IMR-90 (cell line): ENCODE measurements at regions not wholly inside any gene's neighbourhood (a gene's known extent, or its start where the extent isn't known, plus 50 kb on each side); places are given as distances from the start of the nearest gene placed in this dataset.

ENCODE experiments used
- ATAC-seq: fragments of 200-7000 bp; cut with Tn5 transposase; 2 replicates; pipeline ENCODE4 v1.9.1; 2020; ENCODE audit warnings: low read depth, mild to moderate bottlenecking, moderate library complexity
- BruUV-seq: library from RNA; stranded (reverse); fragments of 400-500 nt; replicated peaks from 2 replicates; lab custom pipeline; 2021; lab: Mats Ljungman, UMichigan
- CTCF ChIA-PET: fragments of 300-600 bp; formaldehyde crosslinking; extraction: SDS; loops from one replicate; lab custom pipeline; 2021; ENCODE audit warnings: antibody characterized with exemption; lab: Yijun Ruan, JAX
- POLR2A ChIA-PET: fragments of 300-600 bp; sonication (Branson Sonifier 250); formaldehyde crosslinking; loops from one replicate; lab custom pipeline; 2022; ENCODE audit warnings: antibody characterized with exemption; ENCODE audit not compliant: unreplicated experiment; lab: Charles Lee
- DNase-seq: peaks from one replicate; pipeline ENCODE4 v3.0.0; 2013
- H2AFZ ChIP-seq: replicated peaks from 2 replicates; pipeline ENCODE3; 2013; ENCODE audit warnings: low read length, mild to moderate bottlenecking; ENCODE audit not compliant: poor library complexity
- H2AK5ac ChIP-seq: 2 replicates; pipeline ENCODE4 v1.6.1; 2013; ENCODE audit warnings: low read depth, low read length, inconsistent platforms
- H2AK9ac ChIP-seq: replicated peaks from 2 replicates; pipeline ENCODE3; 2013; ENCODE audit warnings: mild to moderate bottlenecking, low read depth, low read length, moderate library complexity; ENCODE audit not compliant: poor library complexity
- H2BK120ac ChIP-seq: 2 replicates; pipeline ENCODE4 v1.6.1; 2013; ENCODE audit warnings: low read depth, low read length, inconsistent platforms
- H2BK15ac ChIP-seq: 3 replicates; pipeline ENCODE4 v1.6.1; 2013; ENCODE audit warnings: low read depth, low read length, inconsistent platforms
- H2BK20ac ChIP-seq: 2 replicates; pipeline ENCODE4 v1.6.1; 2013; ENCODE audit warnings: low read depth, mild to moderate bottlenecking, inconsistent platforms, low read length, moderate library complexity
- H2BK5ac ChIP-seq: 2 replicates; pipeline ENCODE4 v1.6.1; 2013; ENCODE audit warnings: mild to moderate bottlenecking, low read depth, low read length, inconsistent platforms; ENCODE audit not compliant: poor library complexity, severe bottlenecking
- H3K14ac ChIP-seq: replicated peaks from 2 replicates; pipeline ENCODE4 v1.6.1; 2013; ENCODE audit warnings: low read depth, low read length, inconsistent platforms
- H3K18ac ChIP-seq: 2 replicates; pipeline ENCODE4 v1.6.1; 2013; ENCODE audit warnings: low read depth, low read length, control low read depth
- H3K23ac ChIP-seq: 2 replicates; pipeline ENCODE4 v1.6.1; 2013; ENCODE audit warnings: low read depth, low read length, inconsistent platforms
- H3K27ac ChIP-seq: 2 replicates; pipeline ENCODE4 v1.5.1; 2013; ENCODE audit warnings: mild to moderate bottlenecking, control low read depth, low read length; ENCODE audit not compliant: insufficient read depth
- H3K27me3 ChIP-seq: 2 replicates; pipeline ENCODE4 v1.6.1; 2013; ENCODE audit warnings: low read length; ENCODE audit not compliant: control insufficient read depth, insufficient read depth
- H3K36me3 ChIP-seq: 2 replicates; pipeline ENCODE4 v1.6.1; 2013; ENCODE audit warnings: low read length, mixed read lengths; ENCODE audit not compliant: control insufficient read depth, insufficient read depth
- H3K4ac ChIP-seq: 2 replicates; pipeline ENCODE4 v1.6.1; 2013; ENCODE audit warnings: low read depth, low read length, inconsistent platforms
- H3K4me1 ChIP-seq: 2 replicates; pipeline ENCODE4 v1.6.1; 2013; ENCODE audit warnings: low read length, mixed read lengths; ENCODE audit not compliant: control insufficient read depth, insufficient read depth
- H3K4me2 ChIP-seq: 2 replicates; pipeline ENCODE4 v1.6.1; 2013; ENCODE audit warnings: low read depth, mild to moderate bottlenecking, control low read depth, low read length, moderate library complexity
- H3K4me3 ChIP-seq: 2 replicates; pipeline ENCODE4 v1.5.1; 2013; ENCODE audit warnings: low read depth, mild to moderate bottlenecking, control low read depth, low read length, moderate library complexity; ENCODE audit not compliant: insufficient read depth
- H3K56ac ChIP-seq: 2 replicates; pipeline ENCODE4 v1.6.1; 2013; ENCODE audit warnings: low read length, inconsistent platforms; ENCODE audit not compliant: insufficient read depth; ENCODE audit errors: extremely low read depth
- H3K79me1 ChIP-seq, 2 experiments: 2 replicates each; pipeline ENCODE4 v1.6.1; 2013; ENCODE audit warnings: low read length in 2 of 2, inconsistent platforms in 1 of 2, low read depth in 1 of 2
- H3K9ac ChIP-seq: 2 replicates; pipeline ENCODE4 v1.6.1; 2013; ENCODE audit warnings: low read depth, low read length, control low read depth
- H3K9me1 ChIP-seq: 2 replicates; pipeline ENCODE4 v1.6.1; 2013; ENCODE audit warnings: low read length, inconsistent platforms; ENCODE audit not compliant: insufficient read depth
- H3K9me3 ChIP-seq: 2 replicates; pipeline ENCODE4 v1.6.1; 2013; ENCODE audit warnings: low read length; ENCODE audit not compliant: control insufficient read depth, insufficient read depth
- H4K20me1 ChIP-seq: 2 replicates; pipeline ENCODE4 v1.6.1; 2013; ENCODE audit warnings: low read length, inconsistent platforms; ENCODE audit not compliant: insufficient read depth
- H4K5ac ChIP-seq: 2 replicates; pipeline ENCODE4 v1.6.1; 2013; ENCODE audit warnings: mild to moderate bottlenecking, low read depth, low read length, control low read depth
- H4K8ac ChIP-seq, 2 experiments: 2 replicates each; pipeline ENCODE4 v1.6.1; 2013; ENCODE audit warnings: low read depth in 2 of 2, low read length in 2 of 2, control low read depth in 1 of 2, inconsistent platforms in 1 of 2
- H4K91ac ChIP-seq: 2 replicates; pipeline ENCODE4 v1.6.1; 2013; ENCODE audit warnings: low read depth, low read length, inconsistent platforms; ENCODE audit not compliant: insufficient read depth
- BHLHE40 ChIP-seq: fragments of 150-350 bp; IDR thresholded peaks from 2 replicates; pipeline ENCODE4 v1.6.1; 2016; ENCODE audit warnings: mild to moderate bottlenecking, low read depth, low read length
- CEBPB ChIP-seq: IDR thresholded peaks from 2 replicates; pipeline ENCODE4 v1.6.1; 2012; ENCODE audit warnings: low read depth, low read length, improper control_type of control experiment
- CHD1 ChIP-seq: IDR thresholded peaks from 2 replicates; pipeline ENCODE4 v1.6.1; 2012; ENCODE audit warnings: low read depth, low read length, improper control_type of control experiment
- ELK1 ChIP-seq: fragments of 150-350 bp; IDR thresholded peaks from 2 replicates; pipeline ENCODE4 v1.6.1; 2016; ENCODE audit warnings: low read depth, mild to moderate bottlenecking, low read length, moderate library complexity, borderline replicate concordance
- FOS ChIP-seq: fragments of 150-350 bp; IDR thresholded peaks from 2 replicates; pipeline ENCODE4 v1.6.1; 2016; ENCODE audit warnings: low read depth, low read length
- MAFK ChIP-seq: IDR thresholded peaks from 2 replicates; pipeline ENCODE4 v1.6.1; 2012; ENCODE audit warnings: low read depth, low read length, improper control_type of control experiment
- MAZ ChIP-seq: IDR thresholded peaks from 2 replicates; pipeline ENCODE4 v1.6.1; 2012; ENCODE audit warnings: low read depth, mild to moderate bottlenecking, low read length, improper control_type of control experiment, moderate library complexity, borderline replicate concordance
- MXI1 ChIP-seq: IDR thresholded peaks from 2 replicates; pipeline ENCODE4 v1.6.1; 2012; ENCODE audit warnings: low read depth, mild to moderate bottlenecking, low read length, moderate library complexity, borderline replicate concordance
- NFE2L2 ChIP-seq: fragments of 150-350 bp; IDR thresholded peaks from 2 replicates; pipeline ENCODE4 v1.6.1; 2016; ENCODE audit warnings: low read depth, mild to moderate bottlenecking, low read length
- POLR2A ChIP-seq: IDR thresholded peaks from 2 replicates; pipeline ENCODE4 v1.6.1; 2012; ENCODE audit warnings: mild to moderate bottlenecking, low read depth, low read length
- RAD21 ChIP-seq: IDR thresholded peaks from 2 replicates; pipeline ENCODE4 v1.6.1; 2012; ENCODE audit warnings: low read length, improper control_type of control experiment
- RCOR1 ChIP-seq: IDR thresholded peaks from 2 replicates; pipeline ENCODE4 v1.6.1; 2012; ENCODE audit warnings: mild to moderate bottlenecking, low read length, improper control_type of control experiment; ENCODE audit not compliant: insufficient replicate concordance
- RFX5 ChIP-seq: IDR thresholded peaks from 2 replicates; pipeline ENCODE4 v1.8.0; 2012; ENCODE audit warnings: low read depth, mild to moderate bottlenecking, low read length, moderate library complexity
- SMC3 ChIP-seq: fragments of 150-350 bp; IDR thresholded peaks from 2 replicates; pipeline ENCODE4 v1.6.1; 2016; ENCODE audit warnings: low read depth, mild to moderate bottlenecking, antibody characterized with exemption, low read length, moderate library complexity
- WGBS, 2 experiments: methylation state at CpG; one replicate each; pipeline versions ENCODE4 v1.1.5 to v1.1.7; 2013; ENCODE audit warnings: missing lambda C conversion rate in 2 of 2; ENCODE audit not compliant: insufficient read length in 1 of 2; ENCODE audit errors: extremely low coverage in 2 of 2; 5-methylcytosine and 5-hydroxymethylcytosine counted together
- dilution Hi-C: fragments of 300-500 bp; cut with HindIII; formaldehyde crosslinking; loops from one replicate; pipeline ENCODE4 v1.14.3; 2018; ENCODE audit warnings: low sequenced_read_pairs; ENCODE audit not compliant: unreplicated experiment
- in situ Hi-C: fragments of 300-500 bp; cut with MboI; formaldehyde crosslinking; loops from 3 replicates; pipeline ENCODE4 v1.14.3; 2019; ENCODE audit warnings: low sequenced_read_pairs, inconsistent platforms, mixed read lengths
- intact Hi-C: fragments of 100-400 bp; cut with micrococcal nuclease; formaldehyde crosslinking; loops from 2 replicates; pipeline ENCODE4 v1.10.0; 2022
- TF ChIP-seq, protein P1 (sequence below): conservative IDR thresholded peaks from 2 replicates; pipeline ENCODE4 v1.5.1; 2012; ENCODE audit warnings: mild to moderate bottlenecking, low read depth, low read length, improper control_type of control experiment
- TF ChIP-seq, protein P2 (sequence below): fragments of 150-350 bp; IDR thresholded peaks from 2 replicates; pipeline ENCODE4 v1.6.1; 2017; ENCODE audit warnings: mild to moderate bottlenecking, antibody characterized with exemption, low read length, low read depth

- in situ Hi-C loops (no loop called here), intact Hi-C loops (no loop called here), dilution Hi-C loops (no loop called here)
- no peak overlapping the region for H4K5ac ChIP-seq
- no peak overlapping the region for H4K91ac ChIP-seq
- no peak overlapping the region for H3K18ac ChIP-seq
- no peak overlapping the region for H2BK15ac ChIP-seq
- WGBS, 2 experiments, result 45% methylated on average over 7 of the region's 21 CpGs; no CpG with 5 or more reads in 1 of the 2 experiments
- POLR2A ChIA-PET, result no interaction called here
- H3K14ac ChIP-seq, result no peak overlapping the region
- no peak for TF ChIP-seq RAD21
- TF ChIP-seq MAFK, result no peak
- TF ChIP-seq, protein P1, sequence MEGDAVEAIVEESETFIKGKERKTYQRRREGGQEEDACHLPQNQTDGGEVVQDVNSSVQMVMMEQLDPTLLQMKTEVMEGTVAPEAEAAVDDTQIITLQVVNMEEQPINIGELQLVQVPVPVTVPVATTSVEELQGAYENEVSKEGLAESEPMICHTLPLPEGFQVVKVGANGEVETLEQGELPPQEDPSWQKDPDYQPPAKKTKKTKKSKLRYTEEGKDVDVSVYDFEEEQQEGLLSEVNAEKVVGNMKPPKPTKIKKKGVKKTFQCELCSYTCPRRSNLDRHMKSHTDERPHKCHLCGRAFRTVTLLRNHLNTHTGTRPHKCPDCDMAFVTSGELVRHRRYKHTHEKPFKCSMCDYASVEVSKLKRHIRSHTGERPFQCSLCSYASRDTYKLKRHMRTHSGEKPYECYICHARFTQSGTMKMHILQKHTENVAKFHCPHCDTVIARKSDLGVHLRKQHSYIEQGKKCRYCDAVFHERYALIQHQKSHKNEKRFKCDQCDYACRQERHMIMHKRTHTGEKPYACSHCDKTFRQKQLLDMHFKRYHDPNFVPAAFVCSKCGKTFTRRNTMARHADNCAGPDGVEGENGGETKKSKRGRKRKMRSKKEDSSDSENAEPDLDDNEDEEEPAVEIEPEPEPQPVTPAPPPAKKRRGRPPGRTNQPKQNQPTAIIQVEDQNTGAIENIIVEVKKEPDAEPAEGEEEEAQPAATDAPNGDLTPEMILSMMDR, result no peak
- TF ChIP-seq MAZ, result no peak
- no peak for TF ChIP-seq FOS
- TF ChIP-seq NFE2L2, result no peak
- no peak for TF ChIP-seq RFX5
- no peak for TF ChIP-seq RCOR1
- no peak for TF ChIP-seq CHD1
- TF ChIP-seq MXI1, result no peak
- TF ChIP-seq CEBPB, result no peak
- no peak for TF ChIP-seq BHLHE40
- no peak for TF ChIP-seq POLR2A
- TF ChIP-seq, protein P2, sequence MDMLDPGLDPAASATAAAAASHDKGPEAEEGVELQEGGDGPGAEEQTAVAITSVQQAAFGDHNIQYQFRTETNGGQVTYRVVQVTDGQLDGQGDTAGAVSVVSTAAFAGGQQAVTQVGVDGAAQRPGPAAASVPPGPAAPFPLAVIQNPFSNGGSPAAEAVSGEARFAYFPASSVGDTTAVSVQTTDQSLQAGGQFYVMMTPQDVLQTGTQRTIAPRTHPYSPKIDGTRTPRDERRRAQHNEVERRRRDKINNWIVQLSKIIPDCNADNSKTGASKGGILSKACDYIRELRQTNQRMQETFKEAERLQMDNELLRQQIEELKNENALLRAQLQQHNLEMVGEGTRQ, result no peak
- TF ChIP-seq ELK1, result no peak
- no peak for TF ChIP-seq SMC3
- H4K8ac ChIP-seq, result no peak overlapping the region
- no peak overlapping the region for H2BK20ac ChIP-seq
- H2AK9ac ChIP-seq, result no peak overlapping the region
- no peak overlapping the region for H3K4me3 ChIP-seq
- CTCF ChIA-PET, result no interaction called here
- H3K4me1 ChIP-seq, result no peaks in the 10 kb centered on the region
- peaks cover 2% of the 10 kb centered on the region; the same call in 1 of the 2 replicates for H3K27me3 ChIP-seq
- H3K36me3 ChIP-seq, result no peaks in the 10 kb centered on the region
- no peak overlapping the region for H3K56ac ChIP-seq
- peaks cover 7% of the 10 kb centered on the region; the same call in 1 of the 2 replicates for H3K9me3 ChIP-seq
- no peak overlapping the region for H2AK5ac ChIP-seq
- no peak overlapping the region for H3K23ac ChIP-seq
- H3K9ac ChIP-seq, result no peak overlapping the region
- no peak overlapping the region for H2AFZ ChIP-seq
- no peak overlapping the region for H2BK120ac ChIP-seq
- H3K4me2 ChIP-seq, result no peak overlapping the region
- BruUV-seq, result no TSS peak
- H2BK5ac ChIP-seq, result no peak overlapping the region
- no peaks in the 10 kb centered on the region for H4K20me1 ChIP-seq
- ATAC-seq (no peak), DNase-seq (no peak)
- no peaks in the 10 kb centered on the region for H3K9me1 ChIP-seq
- no peak overlapping the region for H3K27ac ChIP-seq
- H3K4ac ChIP-seq, result no peak overlapping the region
- no peaks in the 10 kb centered on the region for H3K79me1 ChIP-seq
These were observed 79.1 kb downstream of the MRPL36 start for GRCh38 chr5:1720396-1721110.
